GM23338 (cell line): ENCODE measurements at regions not wholly inside any gene's neighbourhood (a gene's known extent, or its start where the extent isn't known, plus 50 kb on each side); places are given as distances from the start of the nearest gene placed in this dataset.

Source experiments
- ATAC-seq: fragments of 200-7000 bp; cut with Tn5 transposase; 3 replicates; pipeline ENCODE4 v1.9.1; 2020
- DNase-seq: peaks from one replicate; pipeline ENCODE4 v3.0.0-alpha.2; 2015; ENCODE audit warnings: low spot score
- H2AFZ ChIP-seq: fragments of 200-600 bp; sonication (generic); 2 replicates; pipeline ENCODE4 v1.8.0; 2016; ENCODE audit warnings: antibody characterized with exemption, mild to moderate bottlenecking, moderate library complexity
- H3F3A ChIP-seq: fragments of 200-600 bp; sonication (generic); replicated peaks from 2 replicates; pipeline ENCODE4 v1.8.0; 2017; ENCODE audit warnings: antibody characterized with exemption, mixed run types, low read depth
- H3K27ac ChIP-seq: fragments of 200-600 bp; sonication (generic); 2 replicates; pipeline ENCODE4 v1.6.1; 2016; ENCODE audit warnings: low read depth
- H3K27me3 ChIP-seq: fragments of 200-600 bp; sonication (generic); 2 replicates; pipeline ENCODE4 v1.8.0; 2016; ENCODE audit warnings: mild to moderate bottlenecking, mixed run types, moderate library complexity; ENCODE audit not compliant: insufficient read depth
- H3K36me3 ChIP-seq: fragments of 200-600 bp; sonication (generic); 2 replicates; pipeline ENCODE4 v1.8.0; 2016; ENCODE audit warnings: mild to moderate bottlenecking; ENCODE audit not compliant: insufficient read depth
- H3K4me1 ChIP-seq: fragments of 200-600 bp; sonication (generic); 2 replicates; pipeline ENCODE4 v1.8.0; 2016; ENCODE audit warnings: mild to moderate bottlenecking, moderate library complexity; ENCODE audit not compliant: insufficient read depth
- H3K4me2 ChIP-seq: fragments of 200-600 bp; sonication (generic); 2 replicates; pipeline ENCODE4 v1.7.1; 2017; ENCODE audit warnings: mixed run types
- H3K4me3 ChIP-seq: fragments of 200-600 bp; sonication (generic); 2 replicates; pipeline ENCODE4 v1.6.1; 2016; ENCODE audit warnings: mixed run types
- H3K79me2 ChIP-seq: fragments of 200-600 bp; sonication (generic); replicated peaks from 2 replicates; pipeline ENCODE4 v1.8.0; 2017; ENCODE audit warnings: mild to moderate bottlenecking; ENCODE audit not compliant: insufficient read depth
- H3K9me2 ChIP-seq: fragments of 200-600 bp; sonication (generic); 2 replicates; pipeline ENCODE4 v1.8.0; 2017; ENCODE audit not compliant: insufficient read depth
- H4K20me1 ChIP-seq: fragments of 200-600 bp; sonication (generic); replicated peaks from 2 replicates; pipeline ENCODE4 v1.8.0; 2017; ENCODE audit warnings: mild to moderate bottlenecking; ENCODE audit not compliant: insufficient read depth
- H3K27ac Mint-ChIP-seq: 2 replicates; pipeline ENCODE4 v1.8.0; 2020; ENCODE audit warnings: inconsistent platforms, mild to moderate bottlenecking, moderate library complexity, mixed read lengths
- H3K27me3 Mint-ChIP-seq: 3 replicates; pipeline ENCODE4 v1.8.0; 2022; ENCODE audit warnings: low read depth, mild to moderate bottlenecking, moderate library complexity, mixed read lengths, inconsistent platforms; ENCODE audit not compliant: insufficient read depth, poor library complexity
- H3K36me3 Mint-ChIP-seq: 3 replicates; pipeline ENCODE4 v1.8.0; 2021; ENCODE audit warnings: low read depth, mild to moderate bottlenecking, inconsistent platforms, moderate library complexity, mixed read lengths
- H3K4me1 Mint-ChIP-seq: 3 replicates; pipeline ENCODE4 v1.8.0; 2020; ENCODE audit warnings: mild to moderate bottlenecking, inconsistent platforms, mixed read lengths
- H3K4me3 Mint-ChIP-seq: 3 replicates; pipeline ENCODE4 v1.8.0; 2021; ENCODE audit warnings: moderate library complexity, mild to moderate bottlenecking, inconsistent platforms, mixed read lengths
- H3K9me3 Mint-ChIP-seq: 3 replicates; pipeline ENCODE4 v1.8.0; 2020; ENCODE audit warnings: moderate library complexity, mild to moderate bottlenecking, inconsistent platforms, mixed read lengths
- CREB1 ChIP-seq: fragments of 250-450 bp; sonication (Bioruptor Pico); IDR thresholded peaks from 2 replicates; pipeline ENCODE4 v1.5.0; 2020; ENCODE audit warnings: low read depth, mild to moderate bottlenecking, moderate library complexity
- EZH2phosphoT487 ChIP-seq: fragments of 200-600 bp; sonication (generic); IDR thresholded peaks from one replicate; pipeline ENCODE4 v1.8.1; 2018; ENCODE audit warnings: antibody characterized with exemption; ENCODE audit not compliant: unreplicated experiment
- NANOG ChIP-seq: IDR thresholded peaks from 2 replicates; pipeline ENCODE4 v1.6.1; 2016; ENCODE audit warnings: antibody characterized with exemption, borderline replicate concordance
- POLR2AphosphoS5 ChIP-seq: IDR thresholded peaks from 2 replicates; pipeline ENCODE4 v1.6.1; 2016; ENCODE audit warnings: antibody characterized with exemption, low read depth
- REST ChIP-seq: IDR thresholded peaks from one replicate; pipeline ENCODE4 v1.6.1; 2018; ENCODE audit warnings: antibody characterized with exemption; ENCODE audit not compliant: unreplicated experiment
- STAT1 ChIP-seq: IDR thresholded peaks from one replicate; pipeline ENCODE4 v1.6.1; 2016; ENCODE audit warnings: antibody characterized with exemption; ENCODE audit not compliant: unreplicated experiment
- ZNF331 ChIP-seq: fragments of 250-450 bp; sonication (Bioruptor Pico); IDR thresholded peaks from 2 replicates; pipeline ENCODE4 v1.5.0; 2020; ENCODE audit warnings: low read depth, mild to moderate bottlenecking, moderate library complexity
- ZNF462 ChIP-seq: fragments of 250-450 bp; sonication (Bioruptor Pico); IDR thresholded peaks from 2 replicates; pipeline ENCODE4 v1.5.0; 2020; ENCODE audit warnings: mild to moderate bottlenecking, moderate library complexity

- Mint-ChIP-seq H3K9me3 (peaks cover 3% of the 10 kb centered on the region; the same call in 1 of the 3 replicates), H3K4me3 (no peak overlapping the region), H3K4me1 (no peaks in the 10 kb centered on the region), H3K27me3 (no peaks in the 10 kb centered on the region), H3K36me3 (peaks cover 3% of the 10 kb centered on the region; the same call in 1 of the 3 replicates), H3K27ac (no peak overlapping the region)
- Histone ChIP-seq H3K79me2 (no peaks in the 10 kb centered on the region), H3K27me3 (no peaks in the 10 kb centered on the region), H3K4me1 (no peaks in the 10 kb centered on the region), H3K9me2 (no peaks in the 10 kb centered on the region), H3K4me2 (no peak overlapping the region), H3K36me3 (no peaks in the 10 kb centered on the region), H2AFZ (no peak overlapping the region), H4K20me1 (no peaks in the 10 kb centered on the region), H3F3A (no peaks in the 10 kb centered on the region), H3K27ac (no peak overlapping the region), H3K4me3 (no peak overlapping the region)
- TF ChIP-seq ZNF462 (CRISPR knock-in tag): no peak
- TF ChIP-seq CREB1 (CRISPR knock-in tag): no peak
- TF ChIP-seq NANOG: no peak
- TF ChIP-seq ZNF331: no peak
- no peak for TF ChIP-seq STAT1
- no peak for TF ChIP-seq REST
- TF ChIP-seq EZH2phosphoT487: no peak
- no peak for TF ChIP-seq POLR2AphosphoS5
- ATAC-seq (no peak), DNase-seq (no peak)
Observed at GRCh38 chr1:60589916-60590315, 492.4 kb upstream of the NFIA start.
